KOPT-K1 (cell line): ENCODE measurements at regions not wholly inside any gene's neighbourhood (a gene's known extent, or its start where the extent isn't known, plus 50 kb on each side); places are given as distances from the start of the nearest gene placed in this dataset.
A peak's percentile ranks its signal among the peaks of the same experiment; 100 is the strongest.

Source experiments
- H3K27ac ChIP-seq: fragments of 200-600 bp; sonication (generic); 2 replicates; pipeline ENCODE4 v1.5.1; 2016; ENCODE audit warnings: antibody characterized with exemption, mild to moderate bottlenecking, low read depth, low read length; ENCODE audit not compliant: poor library complexity, severe bottlenecking
- H3K36me3 ChIP-seq: fragments of 200-600 bp; sonication (generic); 2 replicates; pipeline ENCODE4 v1.5.1; 2017; ENCODE audit warnings: antibody characterized with exemption, mild to moderate bottlenecking, low read length, moderate library complexity; ENCODE audit not compliant: insufficient read depth
- H3K9me3 ChIP-seq: fragments of 200-600 bp; sonication (generic); 2 replicates; pipeline ENCODE4 v1.5.1; 2017; ENCODE audit warnings: antibody characterized with exemption, low read length, mild to moderate bottlenecking; ENCODE audit not compliant: insufficient read depth, poor library complexity, severe bottlenecking

GRCh38 chr1:59012378-59012777 lies 228.5 kb upstream of the JUN start:
- Histone ChIP-seq H3K9me3 (no peaks in the 10 kb centered on the region), H3K36me3 (no peaks in the 10 kb centered on the region), H3K27ac (no peak overlapping the region)

GRCh38 chr1:59013276-59013927 lies 229.6 kb upstream of the JUN start:
- Histone ChIP-seq H3K27ac (no peak overlapping the region), H3K36me3 (no peaks in the 10 kb centered on the region), H3K9me3 (no peaks in the 10 kb centered on the region)

- H3K36me3 ChIP-seq, result no peaks in the 10 kb centered on the region
- no peaks in the 10 kb centered on the region for H3K9me3 ChIP-seq
- no peak overlapping the region for H3K27ac ChIP-seq
Observed at GRCh38 chr1:59013928-59014279, 230.1 kb upstream of the JUN start.

GRCh38 chr1:59014827-59015226 lies 231.0 kb upstream of the JUN start:
- H3K27ac ChIP-seq, result no peak overlapping the region

GRCh38 chr1:59015708-59016107 lies 231.9 kb upstream of the JUN start:
- Histone ChIP-seq H3K27ac (no peak overlapping the region), H3K36me3 (no peaks in the 10 kb centered on the region), H3K9me3 (no peaks in the 10 kb centered on the region)

More at GRCh38 chr1:59014827-59015226, 231.0 kb upstream of the JUN start:
- Histone ChIP-seq H3K9me3 (no peaks in the 10 kb centered on the region), H3K36me3 (no peaks in the 10 kb centered on the region)

- Histone ChIP-seq H3K9me3 (no peaks in the 10 kb centered on the region), H3K36me3 (no peaks in the 10 kb centered on the region), H3K27ac (no peak overlapping the region)
Observed at GRCh38 chr1:59016390-59016789, 232.5 kb upstream of the JUN start.

GRCh38 chr1:59017501-59018231 lies 233.8 kb upstream of the JUN start:
- Histone ChIP-seq H3K36me3 (no peaks in the 10 kb centered on the region), H3K9me3 (no peaks in the 10 kb centered on the region), H3K27ac (no peak overlapping the region)

- no peaks in the 10 kb centered on the region for H3K9me3 ChIP-seq
- no peaks in the 10 kb centered on the region for H3K36me3 ChIP-seq
- no peak overlapping the region for H3K27ac ChIP-seq
Observed at GRCh38 chr1:59018446-59018845, 234.6 kb upstream of the JUN start.

- Histone ChIP-seq H3K9me3 (no peaks in the 10 kb centered on the region), H3K27ac (no peak overlapping the region), H3K36me3 (no peaks in the 10 kb centered on the region)
Observed at GRCh38 chr1:59018860-59019259, 235.0 kb upstream of the JUN start.

GRCh38 chr1:59020151-59020997 lies 236.5 kb upstream of the JUN start:
- H3K27ac ChIP-seq, result peak overlapping the region; percentile 71

GRCh38 chr1:59022199-59022598 lies 238.4 kb upstream of the JUN start:
- H3K9me3 ChIP-seq, result no peaks in the 10 kb centered on the region
- H3K27ac ChIP-seq, result no peak overlapping the region
- no peaks in the 10 kb centered on the region for H3K36me3 ChIP-seq

More at GRCh38 chr1:59020151-59020997, 236.5 kb upstream of the JUN start:
- Histone ChIP-seq H3K36me3 (no peaks in the 10 kb centered on the region), H3K9me3 (no peaks in the 10 kb centered on the region)

GRCh38 chr1:59022799-59023198 lies 239.0 kb upstream of the JUN start:
- Histone ChIP-seq H3K36me3 (no peaks in the 10 kb centered on the region), H3K27ac (no peak overlapping the region), H3K9me3 (no peaks in the 10 kb centered on the region)

- Histone ChIP-seq H3K27ac (no peak overlapping the region), H3K9me3 (no peaks in the 10 kb centered on the region)
Observed at GRCh38 chr1:59025201-59025600, 241.4 kb upstream of the JUN start.

GRCh38 chr1:59025898-59026426 lies 242.1 kb upstream of the JUN start:
- H3K27ac ChIP-seq, result no peak overlapping the region
- H3K9me3 ChIP-seq, result no peaks in the 10 kb centered on the region
- no peaks in the 10 kb centered on the region for H3K36me3 ChIP-seq

More at GRCh38 chr1:59025201-59025600, 241.4 kb upstream of the JUN start:
- H3K36me3 ChIP-seq, result no peaks in the 10 kb centered on the region

GRCh38 chr1:59026472-59026948 lies 242.7 kb upstream of the JUN start:
- Histone ChIP-seq H3K27ac (no peak overlapping the region), H3K36me3 (no peaks in the 10 kb centered on the region), H3K9me3 (no peaks in the 10 kb centered on the region)
